IMR-90 (cell line): ENCODE measurements at regions not wholly inside any gene's neighbourhood (a gene's known extent, or its start where the extent isn't known, plus 50 kb on each side); places are given as distances from the start of the nearest gene placed in this dataset. TPM values are rescaled to one million over a fixed set of nuclear protein-coding genes. Genes with fewer than 3 reads are reported as not detected.

Source experiments
- microRNA-seq, 2 experiments: library from miRNA; stranded (forward) in 1 of 2; unstranded in 1 of 2; fragments of 10-50 nt in 1 of 2; fragments of <30 nt in 1 of 2; gene quantifications in 1 of 2; microRNA quantifications in 1 of 2; one replicate each; pipeline versions ENCODE3 to v1.1.0; 2013 to 2020; ENCODE audit not compliant: insufficient read depth in 1 of 2, insufficient read length in 1 of 2, unreplicated experiment in 1 of 2
- small RNA-seq, 5 experiments: library from RNA; depleted of rRNA; stranded (forward); fragments of <200 nt; gene quantifications; one replicate each; pipeline ENCODE3, GENCODE V24; 2012

Small RNAs in the stretch of these regions (microRNA-seq; reads per million reads assigned to microRNA genes)
- gene AC109635.3 (ENCODE audit: insufficient read depth, insufficient read length), result not detected

Small RNAs in the stretch of these regions (small RNA-seq; reads per million reads assigned to genes)
- 0 reads per million in 5 experiments for gene AC109635.3
